Epithelial cell of proximal tubule (primary cell): ENCODE measurements at regions not wholly inside any gene's neighbourhood (a gene's known extent, or its start where the extent isn't known, plus 50 kb on each side); places are given as distances from the start of the nearest gene placed in this dataset.

Experiments used
- DNase-seq: peaks from one replicate; pipeline ENCODE4 v3.0.0-alpha.2; 2011; ENCODE audit warnings: low read depth
- H3K4me3 ChIP-seq: 2 replicates; pipeline ENCODE4 v1.5.1; 2011; ENCODE audit warnings: low read depth, mild to moderate bottlenecking, low read length
- CTCF ChIP-seq: conservative IDR thresholded peaks from 2 replicates; pipeline ENCODE4 v1.5.1; 2012; ENCODE audit warnings: low read depth, mild to moderate bottlenecking, low read length

GRCh38 chrX:14356401-14356800 lies 172.9 kb upstream of the GLRA2 start:
- no peak for DNase-seq
- no peak for TF ChIP-seq CTCF
- H3K4me3 ChIP-seq, result no peak overlapping the region

GRCh38 chrX:14355556-14355955 lies 173.8 kb upstream of the GLRA2 start:
- TF ChIP-seq CTCF, result no peak
- no peak for DNase-seq
- no peak overlapping the region for H3K4me3 ChIP-seq

GRCh38 chrX:14354521-14354920 lies 174.8 kb upstream of the GLRA2 start:
- H3K4me3 ChIP-seq, result no peak overlapping the region
- DNase-seq, result no peak
- TF ChIP-seq CTCF, result no peak

- DNase-seq, result no peak
- H3K4me3 ChIP-seq, result no peak overlapping the region
- TF ChIP-seq CTCF, result no peak
These were observed 176.8 kb upstream of the GLRA2 start for GRCh38 chrX:14352511-14352910.

- no peak overlapping the region for H3K4me3 ChIP-seq
- no peak for DNase-seq
- no peak for TF ChIP-seq CTCF
These were observed 177.6 kb upstream of the GLRA2 start for GRCh38 chrX:14351611-14352303.

- no peak overlapping the region for H3K4me3 ChIP-seq
- TF ChIP-seq CTCF, result no peak
- DNase-seq, result no peak
These were observed 181.8 kb upstream of the GLRA2 start for GRCh38 chrX:14347523-14347922.
